Fibroblast of villous mesenchyme (primary cell): ENCODE measurements at regions not wholly inside any gene's neighbourhood (a gene's known extent, or its start where the extent isn't known, plus 50 kb on each side); places are given as distances from the start of the nearest gene placed in this dataset.

Source experiments
- DNase-seq: peaks from one replicate; pipeline ENCODE4 v3.0.0-alpha.2; 2010; ENCODE audit warnings: low read depth
- H3K4me3 ChIP-seq: 2 replicates; pipeline ENCODE4 v1.5.1; 2011; ENCODE audit warnings: low read depth, mild to moderate bottlenecking, low read length
- TF ChIP-seq, protein P1 (sequence below): IDR thresholded peaks from 2 replicates; pipeline ENCODE4 v1.5.1; 2012; ENCODE audit warnings: low read depth, mild to moderate bottlenecking, low read length; ENCODE audit not compliant: insufficient read depth

DNA sequence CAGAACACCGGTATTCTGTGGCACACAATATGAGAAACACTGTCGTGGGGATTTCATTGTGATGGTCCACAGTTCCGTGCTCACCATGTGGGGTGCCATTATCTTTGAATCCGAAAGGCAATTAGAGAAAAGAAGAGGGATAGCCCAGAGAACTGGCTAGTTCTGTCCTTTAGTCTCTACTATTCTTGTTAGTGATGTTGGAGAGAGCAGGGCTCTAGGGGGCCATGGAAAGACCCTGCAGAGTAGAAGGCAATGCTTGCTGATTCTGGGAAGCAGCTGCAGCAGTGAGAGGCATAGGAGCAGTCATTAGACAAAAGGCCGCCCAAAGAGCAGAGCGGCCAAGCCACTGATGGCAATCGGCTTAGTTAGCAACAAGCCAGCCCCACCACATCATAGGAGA is 146.3 kb downstream of the TSEN15 start:
- no peak overlapping the region for H3K4me3 ChIP-seq
- TF ChIP-seq, protein P1, sequence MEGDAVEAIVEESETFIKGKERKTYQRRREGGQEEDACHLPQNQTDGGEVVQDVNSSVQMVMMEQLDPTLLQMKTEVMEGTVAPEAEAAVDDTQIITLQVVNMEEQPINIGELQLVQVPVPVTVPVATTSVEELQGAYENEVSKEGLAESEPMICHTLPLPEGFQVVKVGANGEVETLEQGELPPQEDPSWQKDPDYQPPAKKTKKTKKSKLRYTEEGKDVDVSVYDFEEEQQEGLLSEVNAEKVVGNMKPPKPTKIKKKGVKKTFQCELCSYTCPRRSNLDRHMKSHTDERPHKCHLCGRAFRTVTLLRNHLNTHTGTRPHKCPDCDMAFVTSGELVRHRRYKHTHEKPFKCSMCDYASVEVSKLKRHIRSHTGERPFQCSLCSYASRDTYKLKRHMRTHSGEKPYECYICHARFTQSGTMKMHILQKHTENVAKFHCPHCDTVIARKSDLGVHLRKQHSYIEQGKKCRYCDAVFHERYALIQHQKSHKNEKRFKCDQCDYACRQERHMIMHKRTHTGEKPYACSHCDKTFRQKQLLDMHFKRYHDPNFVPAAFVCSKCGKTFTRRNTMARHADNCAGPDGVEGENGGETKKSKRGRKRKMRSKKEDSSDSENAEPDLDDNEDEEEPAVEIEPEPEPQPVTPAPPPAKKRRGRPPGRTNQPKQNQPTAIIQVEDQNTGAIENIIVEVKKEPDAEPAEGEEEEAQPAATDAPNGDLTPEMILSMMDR, result no peak

DNA sequence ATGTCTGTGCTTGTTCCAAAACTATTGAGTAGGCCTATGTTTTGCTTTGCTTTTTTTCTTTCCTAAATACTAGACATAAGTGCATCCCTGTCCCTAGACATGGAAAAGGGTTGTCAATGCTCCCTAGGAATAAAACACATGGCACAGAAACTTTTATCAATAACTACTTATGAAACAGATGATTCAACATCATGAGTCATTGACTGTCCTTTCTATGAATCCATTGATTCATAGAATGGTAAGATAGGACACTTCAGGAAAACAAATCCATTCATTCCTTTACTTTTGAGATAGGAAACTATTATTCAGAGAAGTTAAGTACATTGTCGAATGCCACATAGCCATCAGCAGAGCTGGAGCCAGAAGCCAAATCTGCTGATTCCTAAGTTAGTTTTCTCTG is 147.5 kb downstream of the TSEN15 start:
- peak; percentile 10 for DNase-seq
- no peak overlapping the region for H3K4me3 ChIP-seq
- TF ChIP-seq, protein P1, result no peak

More for the DNA sequence above, 146.3 kb downstream of the TSEN15 start:
- DNase-seq, result no peak

DNA sequence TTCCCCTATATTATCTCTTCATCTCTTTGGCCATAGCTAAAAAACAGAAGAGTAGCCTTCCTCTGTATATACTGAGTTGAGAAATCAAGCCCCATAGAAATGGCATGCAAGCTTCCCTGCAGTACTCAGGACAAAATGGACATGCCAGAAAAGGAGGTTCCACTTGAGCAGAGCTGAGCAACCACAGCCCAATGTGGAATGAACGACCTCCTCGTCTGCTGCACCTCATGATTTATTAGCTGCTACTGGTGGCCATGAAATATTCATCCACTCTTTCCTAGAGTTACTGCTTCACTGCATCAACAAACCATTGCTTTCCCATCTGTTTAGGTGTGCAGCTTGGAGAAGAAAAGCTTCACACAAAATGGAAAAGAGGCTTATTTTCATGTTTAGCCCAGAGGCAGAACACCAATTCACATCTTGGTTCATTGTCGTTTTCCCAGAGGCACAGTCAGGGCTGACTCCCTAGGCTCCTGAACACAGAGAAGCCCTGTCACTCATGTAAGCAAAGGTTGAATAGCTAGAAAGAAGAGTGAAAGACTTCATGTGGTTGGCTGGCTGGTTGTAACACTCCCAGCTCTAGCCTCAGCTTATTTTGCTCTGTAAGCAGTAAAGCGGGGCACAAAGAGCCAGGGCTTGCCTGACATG is 148.0 kb downstream of the TSEN15 start:
- peak; percentile 30 for DNase-seq
- TF ChIP-seq, protein P1, result no peak
- H3K4me3 ChIP-seq, result no peak overlapping the region

DNA sequence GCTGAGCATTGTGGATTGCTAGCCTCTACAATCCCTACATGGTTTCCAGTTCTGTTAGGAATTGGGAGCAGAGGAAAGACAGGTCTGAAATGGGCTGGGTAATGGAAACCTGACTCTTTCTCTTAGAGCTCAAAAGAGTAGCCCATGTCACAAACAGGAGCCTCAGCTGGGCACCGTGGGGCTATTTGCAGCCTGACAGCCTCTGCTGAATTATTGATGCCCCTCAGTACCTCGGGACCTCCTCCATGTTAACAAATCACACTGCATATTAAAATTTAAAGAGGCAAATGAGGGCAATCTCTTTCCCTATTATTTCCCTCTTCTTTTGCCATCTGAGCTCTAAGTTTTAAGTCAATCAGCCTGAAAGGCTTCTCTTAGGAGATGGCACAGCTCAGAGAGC is 157.1 kb downstream of the TSEN15 start:
- TF ChIP-seq, protein P1, result no peak
- DNase-seq, result no peak
- H3K4me3 ChIP-seq, result no peak overlapping the region

DNA sequence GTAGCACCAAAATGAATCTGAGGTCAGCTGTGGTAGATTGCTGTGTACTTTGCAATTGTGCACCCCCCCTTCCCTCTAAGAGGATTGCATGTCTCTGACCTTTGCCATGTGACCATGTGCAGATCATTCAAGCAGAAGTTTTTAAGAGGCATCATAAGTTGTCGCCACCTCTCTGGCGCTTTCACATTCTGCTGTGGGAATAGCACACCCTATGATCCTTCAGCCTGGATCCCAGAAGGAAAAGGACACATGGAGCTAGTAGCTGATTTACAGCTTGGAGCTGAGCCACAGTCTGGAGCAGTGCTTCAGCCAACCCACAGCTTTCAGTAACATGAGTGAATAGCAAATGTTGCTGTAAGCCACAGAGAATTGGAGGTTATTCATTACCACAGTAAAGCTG is 158.5 kb downstream of the TSEN15 start:
- peak; percentile 85 for DNase-seq
- TF ChIP-seq, protein P1, result no peak
- H3K4me3 ChIP-seq, result no peak overlapping the region

DNA sequence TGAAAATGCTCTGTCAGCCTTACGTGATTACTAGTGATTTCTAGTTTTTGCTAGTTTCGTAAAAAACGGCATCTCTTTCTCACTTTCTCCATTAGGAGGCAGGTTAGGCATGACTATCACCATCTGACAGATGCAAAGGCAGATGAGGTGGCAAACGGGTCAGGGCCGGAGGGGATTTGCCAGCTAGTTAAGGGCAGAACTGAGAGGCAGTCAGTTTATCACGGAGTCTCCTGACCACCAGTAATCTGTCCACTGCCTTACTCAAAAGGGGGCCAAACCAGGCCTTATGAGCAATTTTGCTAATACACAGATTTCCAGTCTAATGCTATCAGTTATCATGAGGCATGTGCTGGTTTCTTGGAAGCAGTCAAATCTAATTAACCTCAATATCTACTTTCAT is 159.3 kb downstream of the TSEN15 start:
- H3K4me3 ChIP-seq, result no peak overlapping the region
- TF ChIP-seq, protein P1, result no peak
- DNase-seq, result no peak

DNA sequence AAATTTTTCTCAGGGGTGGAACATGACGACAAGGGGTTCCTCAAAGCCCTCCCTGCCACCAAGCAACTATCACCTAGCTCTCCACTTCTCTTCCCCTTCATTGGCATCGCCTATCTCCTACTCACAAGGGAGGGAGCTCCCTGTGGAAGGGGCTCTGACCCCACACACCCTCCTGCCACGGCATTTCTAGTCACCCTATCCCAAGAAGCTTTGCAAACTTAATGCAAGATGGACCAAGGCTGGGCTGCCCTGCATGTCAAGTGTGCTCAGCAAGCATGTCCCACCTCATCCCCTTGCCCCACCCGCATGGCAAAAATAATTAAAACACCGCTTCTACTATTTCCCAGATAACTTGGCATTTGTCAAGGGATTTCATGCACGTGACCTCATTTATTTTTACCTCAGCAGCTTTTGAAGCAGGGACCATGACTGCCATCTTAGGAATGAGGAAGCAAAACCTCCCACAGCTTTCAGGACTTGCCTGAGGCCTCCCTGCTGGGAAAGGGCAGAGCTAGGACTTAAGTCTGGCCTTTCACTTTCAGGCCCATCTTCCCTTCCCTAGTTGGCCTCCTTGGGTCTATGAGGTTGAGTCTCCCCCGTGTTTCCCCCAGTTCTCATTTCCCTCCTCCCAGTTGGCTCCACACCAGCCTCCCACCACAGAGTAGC is 161.3 kb downstream of the TSEN15 start:
- TF ChIP-seq, protein P1, result no peak
- DNase-seq, result peak; percentile 83
- H3K4me3 ChIP-seq, result no peak overlapping the region
